ENCODE measurements at regions not wholly inside any gene's neighbourhood (a gene's known extent, or its start where the extent isn't known, plus 50 kb on each side); places are given as distances from the start of the nearest gene placed in this dataset.
A peak's percentile ranks its signal among the peaks of the same experiment; 100 is the strongest.

GRCh38 chr13:111399334-111399733, 78.9 kb downstream of the TEX29 start:
- CTCF ChIA-PET, result no interaction called here
- intact Hi-C loops (cut with micrococcal nuclease), result no loop called here

GRCh38 chr13:111399776-111400538, 79.5 kb downstream of the TEX29 start:
- H3K27ac Mint-ChIP-seq, result no peak overlapping the region
- peaks cover 0 to 5% (median 0%) of the 10 kb centered on the region in 11 donors for H3K9me3 Mint-ChIP-seq
- H3K4me1 ChIP-seq (ENCODE audit: control insufficient read depth in 2 of 2, insufficient read depth in 2 of 2, low read length in 2 of 2), result no peaks in the 10 kb centered on the region
- no peak for DNase-seq
- no peak for ATAC-seq
- CTCF ChIA-PET, result no interaction called here
- H3K4me3 Mint-ChIP-seq, result no peak overlapping the region
- no peaks in the 10 kb centered on the region for H3K27me3 ChIP-seq (ENCODE audit: control insufficient read depth in 2 of 2, insufficient read depth in 2 of 2, low read length in 2 of 2)
- peaks cover 0 to 5% (median 3%) of the 10 kb centered on the region in 5 donors for H3K36me3 Mint-ChIP-seq
- no peak overlapping the region for H3K4me3 ChIP-seq (ENCODE audit: low read length)
- intact Hi-C loops (cut with micrococcal nuclease), result loop anchor here in 1 of 2 donors (10.0 kb wide), 1 partner anchor 125 kb away; no protein-coding TSS in a partner anchor
- no peaks in the 10 kb centered on the region for H3K36me3 ChIP-seq (ENCODE audit: control insufficient read depth in 2 of 3, insufficient read depth in 3 of 3, low read length in 3 of 3)
- no peaks in the 10 kb centered on the region for H3K9me3 ChIP-seq (ENCODE audit: control insufficient read depth in 2 of 3, low read length in 3 of 3)
- H3K4me1 Mint-ChIP-seq, result peaks cover 0 to 9% (median 5%) of the 10 kb centered on the region in 7 donors
- H3K27ac ChIP-seq (ENCODE audit: low read depth, low read length), result no peak overlapping the region
- POLR2A ChIA-PET, result no interaction called here
- H3K27me3 Mint-ChIP-seq, result peaks cover 0 to 3% (median 0%) of the 10 kb centered on the region in 5 donors

More at GRCh38 chr13:111399334-111399733, 78.9 kb downstream of the TEX29 start:
- Mint-ChIP-seq H3K4me3 (no peak overlapping the region), H3K36me3 (peaks cover 0 to 5% (median 3%) of the 10 kb centered on the region in 5 donors), H3K4me1 (peaks cover 0 to 9% (median 5%) of the 10 kb centered on the region in 7 donors), H3K27ac (no peak overlapping the region), H3K27me3 (peaks cover 0 to 3% (median 0%) of the 10 kb centered on the region in 5 donors), H3K9me3 (peaks cover 0 to 5% (median 0%) of the 10 kb centered on the region in 11 donors)
- H3K4me1 ChIP-seq (ENCODE audit: control insufficient read depth in 2 of 2, insufficient read depth in 2 of 2, low read length in 2 of 2), result no peaks in the 10 kb centered on the region
- H3K27ac ChIP-seq (ENCODE audit: low read depth, low read length), result no peak overlapping the region
- no peaks in the 10 kb centered on the region for H3K9me3 ChIP-seq (ENCODE audit: control insufficient read depth in 2 of 3, low read length in 3 of 3)
- no peak overlapping the region for H3K4me3 ChIP-seq (ENCODE audit: low read length)
- no peaks in the 10 kb centered on the region for H3K36me3 ChIP-seq (ENCODE audit: control insufficient read depth in 2 of 3, insufficient read depth in 3 of 3, low read length in 3 of 3)
- H3K27me3 ChIP-seq (ENCODE audit: control insufficient read depth in 2 of 2, insufficient read depth in 2 of 2, low read length in 2 of 2), result no peaks in the 10 kb centered on the region
- DNase-seq (peak in 1 of 9 donors; percentile 8), ATAC-seq (no peak)
- POLR2A ChIA-PET, result no interaction called here

GRCh38 chr13:111401151-111401550, 80.7 kb downstream of the TEX29 start:
- Mint-ChIP-seq H3K27ac (peak overlapping the region in 2 of 9 donors; percentile 5 to 90), H3K9me3 (no peaks in the 10 kb centered on the region), H3K4me3 (no peak overlapping the region), H3K27me3 (peaks cover 0 to 5% (median 0%) of the 10 kb centered on the region in 5 donors), H3K36me3 (peaks cover 0 to 5% (median 0%) of the 10 kb centered on the region in 5 donors), H3K4me1 (peaks cover 0 to 9% (median 5%) of the 10 kb centered on the region in 7 donors)
- H3K9me3 ChIP-seq (ENCODE audit: control insufficient read depth in 2 of 3, low read length in 3 of 3), result no peaks in the 10 kb centered on the region
- no peak overlapping the region for H3K4me3 ChIP-seq (ENCODE audit: low read length)
- H3K27me3 ChIP-seq (ENCODE audit: control insufficient read depth in 2 of 2, insufficient read depth in 2 of 2, low read length in 2 of 2), result no peaks in the 10 kb centered on the region
- H3K4me1 ChIP-seq (ENCODE audit: control insufficient read depth in 2 of 2, insufficient read depth in 2 of 2, low read length in 2 of 2), result no peaks in the 10 kb centered on the region
- DNase-seq (no peak), ATAC-seq (no peak)
- H3K36me3 ChIP-seq (ENCODE audit: control insufficient read depth in 2 of 3, insufficient read depth in 3 of 3, low read length in 3 of 3), result no peaks in the 10 kb centered on the region
- intact Hi-C loops (cut with micrococcal nuclease), result loop anchor here in 1 of 2 donors (10.0 kb wide), 1 partner anchor 126 kb away; no protein-coding TSS in a partner anchor
- POLR2A ChIA-PET, result no interaction called here
- CTCF ChIA-PET, result interaction anchor here (0.7 kb wide), 1 partner anchor 596 kb away, joined by 3 read pairs; no protein-coding TSS in a partner anchor
- H3K27ac ChIP-seq (ENCODE audit: low read depth, low read length), result no peak overlapping the region

- H3K9me3 Mint-ChIP-seq, result no peaks in the 10 kb centered on the region
- H3K4me3 Mint-ChIP-seq, result no peak overlapping the region
- peaks cover 0 to 9% (median 5%) of the 10 kb centered on the region in 7 donors for H3K4me1 Mint-ChIP-seq
- ChIA-PET POLR2A (no interaction called here), CTCF (no interaction called here)
- peak overlapping the region in 1 of 9 donors; percentile 24 for H3K27ac Mint-ChIP-seq
- no peaks in the 10 kb centered on the region for H3K27me3 ChIP-seq (ENCODE audit: control insufficient read depth in 2 of 2, insufficient read depth in 2 of 2, low read length in 2 of 2)
- H3K27ac ChIP-seq (ENCODE audit: low read depth, low read length), result no peak overlapping the region
- no peak for ATAC-seq
- DNase-seq, result no peak
- H3K27me3 Mint-ChIP-seq, result peaks cover 0 to 5% (median 0%) of the 10 kb centered on the region in 5 donors
- H3K4me3 ChIP-seq (ENCODE audit: low read length), result no peak overlapping the region
- no peaks in the 10 kb centered on the region for H3K9me3 ChIP-seq (ENCODE audit: control insufficient read depth in 2 of 3, low read length in 3 of 3)
- H3K36me3 Mint-ChIP-seq, result peaks cover 0 to 5% (median 0%) of the 10 kb centered on the region in 5 donors
- H3K4me1 ChIP-seq (ENCODE audit: control insufficient read depth in 2 of 2, insufficient read depth in 2 of 2, low read length in 2 of 2), result no peaks in the 10 kb centered on the region
- no peaks in the 10 kb centered on the region for H3K36me3 ChIP-seq (ENCODE audit: control insufficient read depth in 2 of 3, insufficient read depth in 3 of 3, low read length in 3 of 3)
- intact Hi-C loops (cut with micrococcal nuclease), result loop anchor here in 1 of 2 donors (10.0 kb wide), 1 partner anchor 127 kb away; no protein-coding TSS in a partner anchor
Measured at GRCh38 chr13:111401755-111402154, 81.3 kb downstream of the TEX29 start.

GRCh38 chr13:111402441-111402840, 82.0 kb downstream of the TEX29 start:
- intact Hi-C loops (cut with micrococcal nuclease), result loop anchor here in 1 of 2 donors (10.0 kb wide), 1 partner anchor 128 kb away; no protein-coding TSS in a partner anchor
- H3K9me3 ChIP-seq (ENCODE audit: control insufficient read depth in 2 of 3, low read length in 3 of 3), result no peaks in the 10 kb centered on the region
- H3K4me1 Mint-ChIP-seq, result peaks cover 0 to 9% (median 5%) of the 10 kb centered on the region in 7 donors
- H3K4me1 ChIP-seq (ENCODE audit: control insufficient read depth in 2 of 2, insufficient read depth in 2 of 2, low read length in 2 of 2), result no peaks in the 10 kb centered on the region
- H3K9me3 Mint-ChIP-seq, result no peaks in the 10 kb centered on the region
- H3K36me3 Mint-ChIP-seq, result peaks cover 0 to 5% (median 0%) of the 10 kb centered on the region in 5 donors
- ATAC-seq (no peak), DNase-seq (no peak)
- peaks cover 0 to 5% (median 0%) of the 10 kb centered on the region in 5 donors for H3K27me3 Mint-ChIP-seq
- H3K4me3 Mint-ChIP-seq, result no peak overlapping the region
- ChIA-PET POLR2A (no interaction called here), CTCF (no interaction called here)
- no peaks in the 10 kb centered on the region for H3K36me3 ChIP-seq (ENCODE audit: control insufficient read depth in 2 of 3, insufficient read depth in 3 of 3, low read length in 3 of 3)
- H3K27me3 ChIP-seq (ENCODE audit: control insufficient read depth in 2 of 2, insufficient read depth in 2 of 2, low read length in 2 of 2), result no peaks in the 10 kb centered on the region
- no peak overlapping the region for H3K27ac Mint-ChIP-seq
- H3K27ac ChIP-seq (ENCODE audit: low read depth, low read length), result no peak overlapping the region
- H3K4me3 ChIP-seq (ENCODE audit: low read length), result no peak overlapping the region

GRCh38 chr13:111403266-111403665, 82.8 kb downstream of the TEX29 start:
- POLR2A ChIA-PET, result no interaction called here
- no peak for ATAC-seq
- CTCF ChIA-PET, result interaction anchor here (0.5 kb wide), 1 partner anchor 179 kb away, joined by 3 read pairs; no protein-coding TSS in a partner anchor

More at GRCh38 chr13:111403266-111403665, 82.8 kb downstream of the TEX29 start:
- Mint-ChIP-seq H3K4me3 (no peak overlapping the region), H3K27ac (peak overlapping the region in 1 of 9 donors; percentile 79), H3K27me3 (peaks cover 0 to 5% (median 0%) of the 10 kb centered on the region in 5 donors), H3K9me3 (no peaks in the 10 kb centered on the region), H3K36me3 (peaks cover 0 to 5% (median 0%) of the 10 kb centered on the region in 5 donors), H3K4me1 (peaks cover 0 to 9% (median 5%) of the 10 kb centered on the region in 7 donors)
- Histone ChIP-seq H3K27me3 (ENCODE audit: control insufficient read depth in 2 of 2, insufficient read depth in 2 of 2, low read length in 2 of 2) (no peaks in the 10 kb centered on the region), H3K36me3 (ENCODE audit: control insufficient read depth in 2 of 3, insufficient read depth in 3 of 3, low read length in 3 of 3) (no peaks in the 10 kb centered on the region), H3K4me3 (ENCODE audit: low read length) (no peak overlapping the region), H3K27ac (ENCODE audit: low read depth, low read length) (no peak overlapping the region), H3K4me1 (ENCODE audit: control insufficient read depth in 2 of 2, insufficient read depth in 2 of 2, low read length in 2 of 2) (no peaks in the 10 kb centered on the region), H3K9me3 (ENCODE audit: control insufficient read depth in 2 of 3, low read length in 3 of 3) (no peaks in the 10 kb centered on the region)
- no peak for DNase-seq
- intact Hi-C loops (cut with micrococcal nuclease), result loop anchor here in 1 of 2 donors (10.0 kb wide), 1 partner anchor 128 kb away; no protein-coding TSS in a partner anchor
